Activated T-helper 17 cell treated with anti-CD3 and anti-CD28 coated beads, Interleukin-2, amount 50 U/mL, for 72 hours (primary cell): ENCODE measurements at regions not wholly inside any gene's neighbourhood (a gene's known extent, or its start where the extent isn't known, plus 50 kb on each side); places are given as distances from the start of the nearest gene placed in this dataset.

Experiments used
- ATAC-seq: fragments of 150-1000 bp; cut with Tn5 transposase; replicated peaks from 2 replicates; pipeline ENCODE4 v1.10.0; 2021; ENCODE audit warnings: mild to moderate bottlenecking, moderate library complexity
- H3K27ac Mint-ChIP-seq: one replicate; pipeline ENCODE4 v1.8.0; 2022; ENCODE audit warnings: mixed read lengths
- H3K27me3 Mint-ChIP-seq: one replicate; pipeline ENCODE4 v1.8.0; 2022; ENCODE audit warnings: mixed read lengths
- H3K36me3 Mint-ChIP-seq: one replicate; pipeline ENCODE4 v1.8.0; 2022; ENCODE audit warnings: low read depth, mild to moderate bottlenecking, mixed read lengths
- H3K4me1 Mint-ChIP-seq: one replicate; pipeline ENCODE4 v1.8.0; 2022; ENCODE audit warnings: mixed read lengths
- H3K4me3 Mint-ChIP-seq: one replicate; pipeline ENCODE4 v1.8.0; 2022; ENCODE audit warnings: mild to moderate bottlenecking, mixed read lengths
- H3K9me3 Mint-ChIP-seq: one replicate; pipeline ENCODE4 v1.8.0; 2022; ENCODE audit warnings: mixed read lengths

GRCh38 chr9:118575341-118576070 lies 793.7 kb downstream of the BRINP1 start:
- ATAC-seq = no peak
- no peaks in the 10 kb centered on the region for H3K4me1 Mint-ChIP-seq
- H3K36me3 Mint-ChIP-seq = no peaks in the 10 kb centered on the region
- no peaks in the 10 kb centered on the region for H3K9me3 Mint-ChIP-seq
- no peak overlapping the region for H3K4me3 Mint-ChIP-seq
- H3K27me3 Mint-ChIP-seq = no peaks in the 10 kb centered on the region
- H3K27ac Mint-ChIP-seq = no peak overlapping the region

DNA sequence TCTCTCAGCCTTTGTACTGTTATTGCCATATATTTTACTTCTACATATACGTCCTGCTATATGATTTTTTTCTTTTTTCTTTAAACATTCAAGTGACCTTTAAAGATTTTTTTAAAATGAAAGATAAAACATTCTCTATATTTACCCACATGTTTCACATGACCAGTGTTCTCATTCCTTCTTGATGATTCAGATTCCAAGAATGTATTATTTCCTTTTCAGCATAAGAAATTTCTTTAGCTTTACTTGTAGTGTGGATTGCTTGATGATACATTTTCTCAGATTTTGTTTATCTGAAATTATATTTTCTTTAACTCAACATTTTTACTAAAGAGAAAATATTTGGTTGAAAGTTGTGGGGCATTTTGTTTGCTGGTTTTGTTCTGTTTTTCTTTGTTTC lies 792.1 kb downstream of the BRINP1 start:
- no peaks in the 10 kb centered on the region for H3K9me3 Mint-ChIP-seq
- H3K27ac Mint-ChIP-seq = no peak overlapping the region
- no peak overlapping the region for H3K4me3 Mint-ChIP-seq
- no peaks in the 10 kb centered on the region for H3K27me3 Mint-ChIP-seq
- no peak for ATAC-seq
- H3K36me3 Mint-ChIP-seq = no peaks in the 10 kb centered on the region
- H3K4me1 Mint-ChIP-seq = no peaks in the 10 kb centered on the region

- Mint-ChIP-seq H3K4me3 (no peak overlapping the region), H3K9me3 (no peaks in the 10 kb centered on the region), H3K36me3 (no peaks in the 10 kb centered on the region), H3K27ac (no peak overlapping the region), H3K4me1 (no peaks in the 10 kb centered on the region), H3K27me3 (no peaks in the 10 kb centered on the region)
- ATAC-seq = no peak
These were observed 790.8 kb downstream of the BRINP1 start for GRCh38 chr9:118578467-118578866.

DNA sequence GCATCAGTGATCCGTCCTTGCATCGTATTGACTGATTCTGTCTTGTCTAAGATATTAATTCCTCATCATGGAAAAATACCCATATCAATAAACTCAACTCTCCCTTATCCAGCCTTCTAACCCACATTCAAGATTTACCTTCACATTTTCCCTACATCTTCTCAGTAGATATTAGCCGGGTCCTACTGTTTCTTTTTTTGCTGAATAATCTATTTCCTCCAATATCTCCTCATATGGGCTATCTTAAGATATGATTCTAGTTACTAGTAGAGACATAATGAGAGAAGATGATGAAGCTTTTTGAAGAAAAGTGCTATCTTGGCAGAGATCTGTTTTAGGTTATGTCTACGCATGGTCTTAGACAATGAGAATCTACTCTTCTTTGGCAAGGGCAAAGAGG lies 785.8 kb downstream of the BRINP1 start:
- no peaks in the 10 kb centered on the region for H3K27me3 Mint-ChIP-seq
- H3K4me3 Mint-ChIP-seq = no peak overlapping the region
- no peaks in the 10 kb centered on the region for H3K36me3 Mint-ChIP-seq
- no peaks in the 10 kb centered on the region for H3K4me1 Mint-ChIP-seq
- ATAC-seq = no peak
- no peaks in the 10 kb centered on the region for H3K9me3 Mint-ChIP-seq
- no peak overlapping the region for H3K27ac Mint-ChIP-seq

DNA sequence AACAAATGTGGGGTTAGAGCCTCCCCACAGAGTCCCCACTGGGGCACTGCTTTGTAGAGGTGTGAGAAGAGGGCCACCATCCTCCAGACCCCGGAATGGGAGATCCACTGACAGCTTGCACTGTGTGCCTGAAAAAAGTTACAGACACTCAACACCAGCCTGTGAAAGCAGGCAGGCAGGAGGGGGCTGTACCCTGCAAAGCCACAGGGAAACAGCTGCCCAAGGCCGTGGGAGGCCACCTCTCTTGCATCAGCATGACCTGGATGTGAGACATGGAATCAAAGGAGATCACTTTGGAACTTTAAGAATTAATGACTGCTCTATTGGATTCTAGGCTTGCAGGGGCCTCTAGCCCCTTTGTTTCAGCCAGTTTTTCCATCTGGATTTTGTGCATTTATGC lies 782.3 kb downstream of the BRINP1 start:
- Mint-ChIP-seq H3K4me3 (no peak overlapping the region), H3K4me1 (no peaks in the 10 kb centered on the region), H3K27ac (no peak overlapping the region), H3K27me3 (no peaks in the 10 kb centered on the region), H3K9me3 (no peaks in the 10 kb centered on the region), H3K36me3 (no peaks in the 10 kb centered on the region)
- no peak for ATAC-seq

DNA sequence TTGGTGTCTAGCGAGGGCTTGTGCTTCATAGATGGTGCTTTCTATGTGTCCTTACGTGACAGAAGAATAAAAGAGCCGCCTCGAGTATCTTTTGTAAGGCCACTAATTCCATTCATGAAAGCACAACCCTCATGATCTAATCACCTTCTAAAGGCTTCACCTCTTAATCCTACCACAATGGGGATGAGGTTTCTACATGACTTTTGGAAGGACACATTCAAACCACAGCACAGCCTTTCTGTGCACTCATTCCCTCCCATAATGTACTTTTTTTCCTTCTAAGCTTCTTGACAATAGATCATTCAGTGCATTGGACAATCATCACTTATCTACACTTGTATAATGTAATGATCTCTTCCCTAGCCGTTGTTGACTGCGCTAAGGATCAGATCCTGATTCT lies 774.8 kb downstream of the BRINP1 start:
- no peak for ATAC-seq
- Mint-ChIP-seq H3K27ac (no peak overlapping the region), H3K4me1 (no peaks in the 10 kb centered on the region), H3K27me3 (no peaks in the 10 kb centered on the region), H3K4me3 (no peak overlapping the region), H3K36me3 (no peaks in the 10 kb centered on the region), H3K9me3 (peaks cover 5% of the 10 kb centered on the region)

GRCh38 chr9:118595719-118596305 lies 773.4 kb downstream of the BRINP1 start:
- Mint-ChIP-seq H3K36me3 (no peaks in the 10 kb centered on the region), H3K4me1 (no peaks in the 10 kb centered on the region), H3K27ac (no peak overlapping the region), H3K9me3 (peaks cover 5% of the 10 kb centered on the region), H3K4me3 (no peak overlapping the region), H3K27me3 (no peaks in the 10 kb centered on the region)
- no peak for ATAC-seq

- H3K4me3 Mint-ChIP-seq = no peak overlapping the region
- H3K27ac Mint-ChIP-seq = no peak overlapping the region
- H3K9me3 Mint-ChIP-seq = peaks cover 5% of the 10 kb centered on the region
- no peaks in the 10 kb centered on the region for H3K4me1 Mint-ChIP-seq
- no peak for ATAC-seq
- no peaks in the 10 kb centered on the region for H3K27me3 Mint-ChIP-seq
- no peaks in the 10 kb centered on the region for H3K36me3 Mint-ChIP-seq
These were observed 772.7 kb downstream of the BRINP1 start for GRCh38 chr9:118596374-118597015.

DNA sequence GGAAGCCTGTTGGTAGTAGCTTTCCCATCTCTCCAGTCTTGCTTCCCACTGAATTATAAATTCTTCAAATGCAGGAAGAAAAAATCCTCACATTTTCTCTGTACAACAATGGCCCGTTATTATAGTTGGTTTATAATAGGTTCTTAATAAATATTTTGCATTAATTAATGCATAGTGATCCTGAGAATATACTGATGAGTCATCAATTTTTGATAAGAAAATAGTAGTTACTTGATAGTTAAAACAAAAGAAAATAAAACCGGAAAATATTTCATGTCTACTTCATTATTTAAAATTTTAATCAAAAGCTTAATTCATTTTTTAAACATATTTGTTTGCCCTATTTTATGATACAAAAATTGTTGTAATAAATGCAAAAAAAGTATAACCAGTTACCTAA lies 762.6 kb downstream of the BRINP1 start:
- no peaks in the 10 kb centered on the region for H3K9me3 Mint-ChIP-seq
- no peak for ATAC-seq
- no peak overlapping the region for H3K27ac Mint-ChIP-seq
- H3K4me1 Mint-ChIP-seq = no peaks in the 10 kb centered on the region
- no peak overlapping the region for H3K4me3 Mint-ChIP-seq
- H3K36me3 Mint-ChIP-seq = no peaks in the 10 kb centered on the region
- H3K27me3 Mint-ChIP-seq = no peaks in the 10 kb centered on the region

GRCh38 chr9:118609355-118610044 lies 759.7 kb downstream of the BRINP1 start:
- Mint-ChIP-seq H3K27ac (no peak overlapping the region), H3K4me3 (no peak overlapping the region), H3K9me3 (peaks cover 5% of the 10 kb centered on the region), H3K36me3 (no peaks in the 10 kb centered on the region), H3K27me3 (no peaks in the 10 kb centered on the region), H3K4me1 (no peaks in the 10 kb centered on the region)
- no peak for ATAC-seq

DNA sequence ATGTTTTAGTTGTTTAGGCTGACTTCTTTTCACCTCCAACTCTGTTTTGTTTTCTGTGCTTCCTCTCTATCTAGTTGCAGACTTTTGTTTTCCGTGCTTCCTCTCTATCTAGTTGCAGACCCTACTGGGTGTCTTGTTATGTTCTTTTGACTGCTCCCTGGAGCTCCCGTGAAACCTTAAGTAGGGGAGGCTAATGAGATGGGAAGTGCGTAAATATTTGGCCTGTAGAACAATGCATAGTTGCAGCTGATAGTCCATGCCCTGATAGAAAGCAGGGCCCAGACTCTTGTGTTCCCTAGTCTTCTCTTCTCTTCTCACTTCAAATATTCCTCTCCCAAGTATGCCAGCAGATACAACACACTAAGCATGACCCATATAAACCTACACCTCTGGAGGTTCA lies 757.0 kb downstream of the BRINP1 start:
- Mint-ChIP-seq H3K4me1 (no peaks in the 10 kb centered on the region), H3K27ac (no peak overlapping the region), H3K9me3 (peaks cover 5% of the 10 kb centered on the region), H3K4me3 (no peak overlapping the region), H3K27me3 (no peaks in the 10 kb centered on the region), H3K36me3 (no peaks in the 10 kb centered on the region)
- no peak for ATAC-seq

DNA sequence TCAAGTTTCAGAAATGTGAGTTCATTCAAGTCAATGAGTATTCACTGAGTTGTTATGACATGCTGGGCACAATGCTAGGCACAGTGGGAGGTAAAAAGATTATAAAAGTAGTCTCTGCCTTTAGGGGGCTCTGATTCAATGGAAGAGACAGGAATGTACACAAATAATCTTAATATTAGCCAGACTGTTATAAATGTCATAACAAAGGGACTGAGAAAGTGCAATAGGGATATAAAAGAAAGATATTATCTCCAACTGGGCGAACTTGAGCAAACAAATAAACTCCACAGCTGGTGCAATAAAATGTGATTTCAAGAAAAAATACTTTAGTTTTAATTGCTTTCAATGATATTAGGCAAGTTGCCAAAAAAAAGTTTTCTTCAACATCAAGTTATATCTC lies 755.2 kb downstream of the BRINP1 start:
- no peaks in the 10 kb centered on the region for H3K36me3 Mint-ChIP-seq
- H3K9me3 Mint-ChIP-seq = peaks cover 13% of the 10 kb centered on the region
- H3K4me1 Mint-ChIP-seq = no peaks in the 10 kb centered on the region
- ATAC-seq = no peak
- H3K27ac Mint-ChIP-seq = no peak overlapping the region
- H3K4me3 Mint-ChIP-seq = no peak overlapping the region
- no peaks in the 10 kb centered on the region for H3K27me3 Mint-ChIP-seq

DNA sequence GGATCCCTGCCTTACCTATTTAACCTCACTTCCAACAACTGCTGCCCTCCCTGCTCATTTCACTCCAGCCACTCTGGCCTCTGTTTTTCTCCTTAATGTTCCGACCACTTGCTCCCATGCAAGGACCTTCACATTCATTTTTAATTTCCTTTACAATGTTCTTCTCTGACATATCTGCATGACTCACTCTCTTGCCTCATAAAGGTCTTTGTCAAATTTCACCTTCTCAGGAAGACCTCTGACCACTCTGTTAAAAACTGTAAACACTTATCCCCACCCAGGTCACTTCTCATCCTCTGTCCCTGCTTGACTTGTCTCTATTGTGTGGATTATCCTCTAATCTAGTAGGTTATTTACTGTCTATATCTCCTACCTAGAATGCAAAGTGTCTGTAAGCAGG lies 751.2 kb downstream of the BRINP1 start:
- peaks cover 8% of the 10 kb centered on the region for H3K9me3 Mint-ChIP-seq
- H3K27me3 Mint-ChIP-seq = no peaks in the 10 kb centered on the region
- H3K27ac Mint-ChIP-seq = no peak overlapping the region
- no peaks in the 10 kb centered on the region for H3K36me3 Mint-ChIP-seq
- no peaks in the 10 kb centered on the region for H3K4me1 Mint-ChIP-seq
- H3K4me3 Mint-ChIP-seq = no peak overlapping the region
- ATAC-seq = no peak

- Mint-ChIP-seq H3K27ac (no peak overlapping the region), H3K9me3 (peaks cover 8% of the 10 kb centered on the region), H3K4me3 (no peak overlapping the region), H3K4me1 (no peaks in the 10 kb centered on the region), H3K27me3 (no peaks in the 10 kb centered on the region), H3K36me3 (no peaks in the 10 kb centered on the region)
- no peak for ATAC-seq
These were observed 750.4 kb downstream of the BRINP1 start for GRCh38 chr9:118618849-118619248.

DNA sequence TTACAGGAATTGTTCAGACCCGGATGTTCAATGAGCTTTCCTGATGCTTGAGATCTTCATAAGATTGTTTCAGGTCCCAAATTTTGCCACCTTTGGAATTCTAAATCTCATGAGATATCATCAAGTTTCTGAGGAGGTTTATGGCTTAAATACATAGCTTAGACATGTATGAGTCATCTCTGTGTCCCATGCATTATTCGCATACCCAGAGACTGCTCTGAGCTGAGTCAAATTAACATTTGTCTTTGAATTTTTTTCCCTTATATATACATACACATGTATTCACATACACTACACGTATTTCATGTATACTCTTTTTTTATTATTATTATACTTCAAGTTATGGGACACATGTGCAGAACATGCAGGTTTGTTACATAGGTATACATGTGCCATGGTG lies 744.6 kb downstream of the BRINP1 start:
- Mint-ChIP-seq H3K4me1 (no peaks in the 10 kb centered on the region), H3K27me3 (no peaks in the 10 kb centered on the region), H3K9me3 (peaks cover 8% of the 10 kb centered on the region), H3K36me3 (no peaks in the 10 kb centered on the region), H3K4me3 (no peak overlapping the region), H3K27ac (no peak overlapping the region)
- no peak for ATAC-seq
